Smooth muscle cell (in vitro differentiated cells): ENCODE measurements at regions not wholly inside any gene's neighbourhood (a gene's known extent, or its start where the extent isn't known, plus 50 kb on each side); places are given as distances from the start of the nearest gene placed in this dataset.
A peak's percentile ranks its signal among the peaks of the same experiment; 100 is the strongest.

Experiments
- DNase-seq: peaks from one replicate; lab custom pipeline; 2025; ENCODE audit not compliant: unreplicated experiment; lab: John Stamatoyannopoulos, UW
- H2AFZ ChIP-seq: fragments of 200-600 bp; sonication (generic); 2 replicates; pipeline ENCODE4 v1.6.0; 2016; ENCODE audit warnings: antibody characterized with exemption, low read depth, mild to moderate bottlenecking
- H3F3A ChIP-seq: fragments of 200-600 bp; sonication (generic); 2 replicates; pipeline ENCODE4 v1.6.0; 2017; ENCODE audit warnings: antibody characterized with exemption, low read depth
- H3K27ac ChIP-seq: fragments of 200-600 bp; sonication (generic); 2 replicates; pipeline ENCODE4 v1.5.1; 2016; ENCODE audit warnings: low read depth, mild to moderate bottlenecking
- H3K27me3 ChIP-seq: fragments of 200-600 bp; sonication (generic); 2 replicates; pipeline ENCODE4 v1.6.1; 2016; ENCODE audit warnings: low read depth, mild to moderate bottlenecking
- H3K36me3 ChIP-seq: fragments of 200-600 bp; sonication (generic); 2 replicates; pipeline ENCODE4 v1.5.1; 2016; ENCODE audit warnings: low read depth
- H3K4me1 ChIP-seq: fragments of 200-600 bp; sonication (generic); 2 replicates; pipeline ENCODE4 v1.5.1; 2016; ENCODE audit warnings: low read depth
- H3K4me2 ChIP-seq: fragments of 200-600 bp; sonication (generic); 2 replicates; pipeline ENCODE4 v1.6.0; 2016; ENCODE audit warnings: mild to moderate bottlenecking
- H3K4me3 ChIP-seq: fragments of 200-600 bp; sonication (generic); 2 replicates; pipeline ENCODE4 v1.5.1; 2016; ENCODE audit warnings: mild to moderate bottlenecking
- H3K79me2 ChIP-seq: fragments of 200-600 bp; sonication (generic); 2 replicates; pipeline ENCODE4 v1.6.0; 2016; ENCODE audit warnings: low read depth, mild to moderate bottlenecking
- H3K9ac ChIP-seq: fragments of 200-600 bp; sonication (generic); 2 replicates; pipeline ENCODE4 v1.6.0; 2016; ENCODE audit warnings: low read depth
- H3K9me3 ChIP-seq: fragments of 200-600 bp; sonication (generic); replicated peaks from 2 replicates; pipeline ENCODE4 v1.5.1; 2016; ENCODE audit warnings: low read depth
- H4K20me1 ChIP-seq: fragments of 200-600 bp; sonication (generic); 2 replicates; pipeline ENCODE4 v1.6.0; 2016; ENCODE audit warnings: low read depth
- CTCF ChIP-seq: fragments of 200-600 bp; sonication (generic); IDR thresholded peaks from 2 replicates; pipeline ENCODE4 v1.5.1; 2017; ENCODE audit warnings: borderline replicate concordance, mild to moderate bottlenecking, antibody characterized with exemption; ENCODE audit not compliant: insufficient read depth, poor library complexity, severe bottlenecking
- WGBS: methylation state at CpG from one replicate; pipeline ENCODE4 v1.1.7; 2016; ENCODE audit warnings: low lambda C conversion rate; 5-methylcytosine and 5-hydroxymethylcytosine counted together

- H3K27ac ChIP-seq, result no peak overlapping the region
- no peaks in the 10 kb centered on the region for H3F3A ChIP-seq
- H3K4me3 ChIP-seq, result no peak overlapping the region
- H3K36me3 ChIP-seq, result no peaks in the 10 kb centered on the region
- no peak for DNase-seq
- H3K27me3 ChIP-seq, result no peaks in the 10 kb centered on the region
- H3K9ac ChIP-seq, result no peak overlapping the region
- TF ChIP-seq CTCF, result no peak
- H2AFZ ChIP-seq, result no peak overlapping the region
- no peaks in the 10 kb centered on the region for H3K79me2 ChIP-seq
- H3K4me2 ChIP-seq, result no peak overlapping the region
- no peaks in the 10 kb centered on the region for H3K4me1 ChIP-seq
- H4K20me1 ChIP-seq, result no peaks in the 10 kb centered on the region
- WGBS, result 80% methylated on average over 1 of the region's 1 CpG
- H3K9me3 ChIP-seq, result no peaks in the 10 kb centered on the region
Measured at GRCh38 chr20:52405417-52405816, 213.8 kb upstream of the ZFP64 start.

GRCh38 chr20:52404671-52405070, 213.1 kb upstream of the ZFP64 start:
- no peaks in the 10 kb centered on the region for H3F3A ChIP-seq
- H2AFZ ChIP-seq, result no peak overlapping the region
- H3K27ac ChIP-seq, result no peak overlapping the region
- 76% methylated on average over 3 of the region's 3 CpGs for WGBS
- H3K36me3 ChIP-seq, result no peaks in the 10 kb centered on the region
- no peak for DNase-seq
- TF ChIP-seq CTCF, result no peak
- H4K20me1 ChIP-seq, result no peaks in the 10 kb centered on the region
- no peak overlapping the region for H3K9ac ChIP-seq
- no peak overlapping the region for H3K4me3 ChIP-seq
- H3K27me3 ChIP-seq, result no peaks in the 10 kb centered on the region
- H3K79me2 ChIP-seq, result no peaks in the 10 kb centered on the region
- no peaks in the 10 kb centered on the region for H3K9me3 ChIP-seq
- no peak overlapping the region for H3K4me2 ChIP-seq
- H3K4me1 ChIP-seq, result no peaks in the 10 kb centered on the region

GRCh38 chr20:52402950-52403349, 211.4 kb upstream of the ZFP64 start:
- no peak for TF ChIP-seq CTCF
- Histone ChIP-seq H3K9me3 (no peaks in the 10 kb centered on the region), H4K20me1 (no peaks in the 10 kb centered on the region), H3K36me3 (no peaks in the 10 kb centered on the region), H3K4me1 (no peaks in the 10 kb centered on the region), H3F3A (no peaks in the 10 kb centered on the region), H3K9ac (no peak overlapping the region), H3K27me3 (no peaks in the 10 kb centered on the region), H3K4me3 (no peak overlapping the region), H2AFZ (no peak overlapping the region), H3K4me2 (peak overlapping the region; percentile 36), H3K79me2 (no peaks in the 10 kb centered on the region), H3K27ac (peak overlapping the region; percentile 25)
- DNase-seq, result no peak
- WGBS, result 70% methylated on average over 4 of the region's 4 CpGs

GRCh38 chr20:52402514-52402913, 210.9 kb upstream of the ZFP64 start:
- Histone ChIP-seq H3K4me3 (no peak overlapping the region), H3K27ac (peak overlapping the region; percentile 25), H3K9ac (no peak overlapping the region), H4K20me1 (no peaks in the 10 kb centered on the region), H3K4me1 (no peaks in the 10 kb centered on the region), H3K9me3 (no peaks in the 10 kb centered on the region), H3K79me2 (no peaks in the 10 kb centered on the region), H3F3A (no peaks in the 10 kb centered on the region), H3K36me3 (no peaks in the 10 kb centered on the region), H3K4me2 (peak overlapping the region; percentile 36), H2AFZ (no peak overlapping the region), H3K27me3 (no peaks in the 10 kb centered on the region)
- no peak for TF ChIP-seq CTCF
- DNase-seq, result no peak
- 48% methylated on average over 5 of the region's 5 CpGs for WGBS
